HG02610 (cell line): ENCODE measurements at regions not wholly inside any gene's neighbourhood (a gene's known extent, or its start where the extent isn't known, plus 50 kb on each side); places are given as distances from the start of the nearest gene placed in this dataset.

Experiments used
- ATAC-seq: cut with Tn5 transposase; IDR thresholded peaks from one replicate; pipeline ENCODE4 v1.9.1; 2021; ENCODE audit warnings: mild to moderate bottlenecking, moderate library complexity; ENCODE audit not compliant: unreplicated experiment

- ATAC-seq: no peak
These were observed 90.0 kb downstream of the FGF18 start for GRCh38 chr5:171509467-171509866.

GRCh38 chr5:171512397-171512796, 93.0 kb downstream of the FGF18 start:
- ATAC-seq: no peak

GRCh38 chr5:171513591-171513990, 94.1 kb downstream of the FGF18 start:
- ATAC-seq: no peak

- no peak for ATAC-seq
These were observed 99.5 kb downstream of the FGF18 start for GRCh38 chr5:171518916-171519315.

GRCh38 chr5:171520300-171521174, 101.1 kb downstream of the FGF18 start:
- no peak for ATAC-seq

GRCh38 chr5:171521219-171521633, 101.8 kb downstream of the FGF18 start:
- no peak for ATAC-seq

GRCh38 chr5:171521679-171522078, 102.2 kb downstream of the FGF18 start:
- no peak for ATAC-seq

GRCh38 chr5:171523781-171524180, 104.3 kb downstream of the FGF18 start:
- no peak for ATAC-seq

- ATAC-seq: no peak
These were observed 105.0 kb downstream of the FGF18 start for GRCh38 chr5:171524466-171524865.

GRCh38 chr5:171525085-171525484, 105.6 kb downstream of the FGF18 start:
- no peak for ATAC-seq

- no peak for ATAC-seq
These were observed 108.6 kb downstream of the FGF18 start for GRCh38 chr5:171528036-171528435.

GRCh38 chr5:171528865-171529614, 109.6 kb downstream of the FGF18 start:
- no peak for ATAC-seq

GRCh38 chr5:171531638-171532037, 112.2 kb downstream of the FGF18 start:
- no peak for ATAC-seq

- ATAC-seq: no peak
These were observed 113.7 kb downstream of the FGF18 start for GRCh38 chr5:171533153-171533552.

GRCh38 chr5:171534043-171534895, 114.8 kb downstream of the FGF18 start:
- ATAC-seq: no peak

- ATAC-seq: no peak
These were observed 115.7 kb downstream of the FGF18 start for GRCh38 chr5:171535162-171535561.

- ATAC-seq: no peak
These were observed 117.8 kb downstream of the FGF18 start for GRCh38 chr5:171537070-171537849.

- ATAC-seq: no peak
These were observed 118.6 kb downstream of the FGF18 start for GRCh38 chr5:171537923-171538537.

GRCh38 chr5:171538681-171539080, 119.2 kb downstream of the FGF18 start:
- ATAC-seq: no peak

GRCh38 chr5:171540865-171541264, 121.4 kb downstream of the FGF18 start:
- ATAC-seq: no peak
